ENCODE measurements at regions not wholly inside any gene's neighbourhood (a gene's known extent, or its start where the extent isn't known, plus 50 kb on each side); places are given as distances from the start of the nearest gene placed in this dataset.
"Not testable (repeated sequence)": the region's sequence is repeated elsewhere in the genome, so short reads cannot be mapped to it uniquely, and the experiment has no call there.

DNA sequence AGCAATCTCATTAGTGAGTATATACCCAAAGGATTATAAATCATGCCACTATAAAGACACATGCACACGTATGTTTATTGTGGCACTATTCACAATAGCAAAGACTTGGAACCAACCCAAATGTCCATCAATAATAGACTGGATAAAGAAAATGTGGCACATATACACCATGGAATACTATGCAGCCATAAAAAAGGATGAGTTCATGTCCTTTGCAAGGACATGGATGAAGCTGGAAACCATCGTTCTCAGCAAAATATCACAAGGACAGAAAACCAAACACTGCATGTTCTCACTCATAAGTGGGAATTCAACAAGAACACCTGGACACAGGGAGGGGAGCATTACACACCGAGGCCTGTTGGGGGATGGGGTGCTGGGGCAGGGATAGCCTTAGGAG, 252.9 kb upstream of the MSX2 start:
- H3K36me3 ChIP-seq (ENCODE audit: control insufficient read depth in 2 of 4, insufficient read depth in 4 of 4, low read length in 3 of 4); H4K5ac ChIP-seq (ENCODE audit: insufficient read length, low read depth, low read length); DNase-seq (ENCODE audit: low read depth in 1 of 2, low spot score in 2 of 2); H3K56ac ChIP-seq (replicated peaks; ENCODE audit: insufficient read length, low read depth, low read length); H2BK15ac ChIP-seq (ENCODE audit: low read length); H2AK5ac ChIP-seq (ENCODE audit: low read depth, low read length); FAIRE-seq; H4K91ac ChIP-seq (replicated peaks; ENCODE audit: insufficient read length, low read length); H3K9me3 ChIP-seq (ENCODE audit: insufficient read depth in 2 of 2, low read depth in 1 of 2, low read length in 1 of 2); H2BK120ac ChIP-seq (replicated peaks; ENCODE audit: low read depth, low read length); H3K4me2 ChIP-seq (ENCODE audit: insufficient read depth in 1 of 2, low read depth in 2 of 2, low read length in 2 of 2); H3K9ac ChIP-seq (replicated peaks in 1 of 4; ENCODE audit: extremely low read depth in 1 of 4, low read depth in 3 of 4, low read length in 3 of 4); H3K18ac ChIP-seq (ENCODE audit: extremely low read depth, low read length); H3K79me2 ChIP-seq (ENCODE audit: control insufficient read depth in 1 of 2, insufficient read depth in 2 of 2, low read length in 2 of 2); H3K23ac ChIP-seq (ENCODE audit: insufficient read length); H3K79me1 ChIP-seq (ENCODE audit: low read depth, low read length); H4K20me1 ChIP-seq (replicated peaks in 1 of 2; ENCODE audit: control insufficient read depth in 1 of 2, insufficient read depth in 2 of 2, low read length in 2 of 2); H3K23me2 ChIP-seq (ENCODE audit: low read depth, low read length); H2BK12ac ChIP-seq (ENCODE audit: low read depth, low read length); H4K8ac ChIP-seq (ENCODE audit: extremely low read depth, insufficient read depth, low read length); H3K27ac ChIP-seq (ENCODE audit: low read depth, low read length); POLR2A ChIA-PET (ENCODE audit: partially characterized antibody); H2AFZ ChIP-seq (ENCODE audit: low read length); CTCF ChIA-PET (ENCODE audit: partially characterized antibody); H3K14ac ChIP-seq (ENCODE audit: insufficient read length); H3K4me1 ChIP-seq (replicated peaks in 1 of 4; ENCODE audit: control insufficient read depth in 3 of 4, insufficient read depth in 4 of 4, low read length in 3 of 4); H2BK5ac ChIP-seq (ENCODE audit: low read depth, low read length); H3K4me3 ChIP-seq (ENCODE audit: extremely low read depth in 1 of 4, insufficient read depth in 2 of 4, low read depth in 3 of 4, low read length in 4 of 4); H2BK20ac ChIP-seq (ENCODE audit: low read length); H3K4ac ChIP-seq (replicated peaks; ENCODE audit: insufficient read length, low read depth, low read length); H3K27me3 ChIP-seq (replicated peaks in 1 of 4; ENCODE audit: control insufficient read depth in 3 of 4, extremely low read depth in 1 of 4, insufficient read depth in 3 of 4, low read length in 3 of 4): not testable (repeated sequence)
- WGBS, 2 experiments (ENCODE audit: extremely low coverage in 1 of 2, insufficient coverage in 1 of 2, insufficient read length in 1 of 2, insufficient replicate concordance in 2 of 2, low coverage in 1 of 2, low lambda C conversion rate in 2 of 2, missing lambda C conversion rate in 1 of 2), result 93% methylated on average over 3 of the region's 3 CpGs; no CpG with 5 or more reads in 1 of the 2 experiments
